ENCODE measurements at regions not wholly inside any gene's neighbourhood (a gene's known extent, or its start where the extent isn't known, plus 50 kb on each side); places are given as distances from the start of the nearest gene placed in this dataset.

DNA sequence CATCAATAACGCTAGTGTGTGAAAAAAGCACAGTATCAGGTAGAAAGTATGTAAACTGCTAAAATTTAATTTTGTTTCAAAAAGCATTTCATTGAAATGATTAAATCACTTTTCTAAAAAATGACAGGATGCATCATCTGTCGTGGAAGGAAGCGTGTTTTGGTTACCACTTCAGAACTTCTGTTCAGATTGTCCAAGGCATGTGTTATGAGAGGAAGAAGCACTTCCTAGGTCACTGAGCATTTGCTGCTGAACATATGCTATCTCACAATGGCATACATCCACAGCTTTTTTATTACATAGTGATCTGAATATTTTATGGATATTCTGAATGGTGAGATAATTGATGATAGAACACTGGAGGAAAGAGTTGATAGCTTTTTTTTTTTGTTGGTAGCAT lies 737.5 kb downstream of the SATB2 start:
- no peak for TF ChIP-seq JUND (IDR thresholded peaks at IDR 0.05; ENCODE audit: low read depth)
- no peak for DNase-seq (ENCODE audit: low read depth in 1 of 2, low spot score in 1 of 2)
- in situ Hi-C loops (cut with HindIII; ENCODE audit: low pct_unique_long_range_greater_than_20kb, low sequenced_read_pairs) = no loop called here

DNA sequence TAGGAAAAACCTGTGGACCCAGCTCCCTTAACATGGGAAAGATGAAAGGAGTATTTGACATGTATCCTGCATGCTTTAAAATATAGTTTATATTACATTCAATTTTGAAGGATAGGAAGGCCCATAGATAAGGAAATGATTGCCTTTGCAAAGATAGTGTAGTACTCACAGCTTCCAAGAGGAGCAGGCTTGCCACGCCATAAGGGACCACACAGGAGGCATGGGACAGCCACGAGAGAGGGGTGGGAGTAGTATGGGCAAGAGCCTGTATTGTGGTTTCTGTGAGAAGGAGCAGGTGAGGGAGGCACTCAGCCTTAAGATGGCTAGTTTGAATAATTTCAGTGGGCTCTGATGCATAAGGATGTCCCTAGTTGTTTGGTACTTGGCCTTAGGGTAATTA lies 740.3 kb downstream of the SATB2 start:
- TF ChIP-seq JUND (IDR thresholded peaks at IDR 0.05; ENCODE audit: low read depth) = no peak
- in situ Hi-C loops (cut with HindIII; ENCODE audit: low pct_unique_long_range_greater_than_20kb, low sequenced_read_pairs) = no loop called here
- DNase-seq (ENCODE audit: low read depth in 1 of 2, low spot score in 1 of 2) = no peak

DNA sequence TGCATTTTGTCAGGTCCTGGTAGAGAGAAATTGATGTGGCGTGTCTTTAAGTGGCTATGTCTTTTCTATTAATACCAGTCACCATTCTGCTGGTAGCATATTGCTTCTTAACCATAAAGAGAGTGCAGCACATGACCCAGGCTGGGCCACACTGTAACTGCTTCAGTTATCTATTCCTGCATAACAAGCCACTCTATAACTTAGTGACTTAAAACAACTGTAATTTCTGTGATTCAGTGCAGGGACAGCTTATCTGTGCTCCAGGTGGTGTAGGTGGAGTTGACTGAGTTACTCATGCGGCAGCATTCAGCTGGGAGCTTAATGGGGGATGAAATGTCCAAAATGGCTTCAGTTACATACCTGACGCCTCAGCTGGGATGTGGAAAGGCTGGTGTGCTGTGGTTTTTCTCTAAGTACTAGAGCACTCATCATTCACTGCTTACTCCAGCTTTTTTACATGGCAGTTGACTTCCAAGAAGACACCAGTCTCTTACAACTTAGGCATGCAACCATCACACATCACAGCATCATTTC lies 742.4 kb downstream of the SATB2 start:
- TF ChIP-seq JUND (IDR thresholded peaks at IDR 0.05; ENCODE audit: low read depth) = no peak
- in situ Hi-C loops (cut with HindIII; ENCODE audit: low pct_unique_long_range_greater_than_20kb, low sequenced_read_pairs) = no loop called here
- no peak for DNase-seq (ENCODE audit: low read depth in 1 of 2, low spot score in 1 of 2)

DNA sequence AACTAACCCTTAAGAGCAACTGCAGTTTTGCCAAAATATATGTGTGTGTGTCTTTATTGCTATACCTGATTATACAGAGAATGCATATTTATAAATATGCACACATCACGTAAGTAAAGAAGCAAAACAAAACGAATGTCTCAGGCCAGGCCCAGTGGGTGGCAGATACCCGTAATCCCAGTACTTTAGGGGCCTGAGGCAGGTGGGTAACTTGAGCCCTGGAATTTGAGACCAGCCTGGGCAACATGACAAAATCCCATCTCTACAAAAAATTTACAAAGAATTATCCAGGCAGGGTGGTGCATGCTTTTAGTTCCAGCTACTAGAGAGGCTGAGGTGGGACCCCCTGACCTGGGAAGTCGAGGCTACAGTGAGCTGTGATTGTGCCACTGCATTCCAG lies 745.3 kb downstream of the SATB2 start:
- in situ Hi-C loops (cut with HindIII; ENCODE audit: low pct_unique_long_range_greater_than_20kb, low sequenced_read_pairs) = no loop called here
- DNase-seq (ENCODE audit: low read depth in 1 of 2, low spot score in 1 of 2) = no peak
- TF ChIP-seq JUND (IDR thresholded peaks at IDR 0.05; ENCODE audit: low read depth) = no peak

DNA sequence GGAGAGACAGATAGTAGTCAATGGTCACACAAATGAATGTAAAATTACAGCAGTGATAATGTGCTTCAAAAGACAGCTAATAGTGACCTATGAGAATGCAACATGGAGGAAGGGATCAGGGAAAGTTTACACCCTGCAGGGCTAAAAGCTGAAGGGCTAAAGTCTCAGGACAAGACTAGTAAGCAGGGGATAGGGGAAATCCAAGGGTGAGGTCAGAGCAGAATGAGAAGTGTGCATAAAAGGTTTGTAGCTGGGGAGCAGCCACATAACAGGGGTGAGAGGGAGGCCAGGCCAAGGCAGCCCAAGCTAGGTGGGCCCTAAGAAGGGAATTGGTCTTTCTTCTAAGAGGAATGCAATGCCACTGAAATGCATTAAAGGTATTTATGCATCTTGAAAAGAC lies 746.3 kb downstream of the SATB2 start:
- no peak for DNase-seq (ENCODE audit: low read depth in 1 of 2, low spot score in 1 of 2)
- TF ChIP-seq JUND (IDR thresholded peaks at IDR 0.05; ENCODE audit: low read depth) = no peak
- in situ Hi-C loops (cut with HindIII; ENCODE audit: low pct_unique_long_range_greater_than_20kb, low sequenced_read_pairs) = no loop called here

DNA sequence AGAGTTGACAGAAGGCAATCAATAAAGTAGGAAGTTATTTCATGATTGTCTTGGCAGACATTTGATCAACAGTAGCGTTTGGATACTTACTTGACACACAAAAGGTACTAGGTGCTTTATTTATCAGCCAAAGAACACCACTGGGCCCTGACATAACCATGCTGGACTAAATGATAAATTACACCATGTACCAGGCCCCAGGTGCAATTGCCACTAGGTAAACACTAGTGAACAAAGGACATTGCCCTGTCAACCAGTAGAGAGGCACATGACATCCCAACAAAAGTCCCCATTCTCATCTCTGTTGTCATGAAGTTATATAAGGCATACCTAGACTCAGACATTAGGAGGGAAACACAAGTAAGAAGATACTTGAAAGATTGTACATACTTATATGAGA lies 747.2 kb downstream of the SATB2 start:
- in situ Hi-C loops (cut with HindIII; ENCODE audit: low pct_unique_long_range_greater_than_20kb, low sequenced_read_pairs) = no loop called here
- no peak for DNase-seq (ENCODE audit: low read depth in 1 of 2, low spot score in 1 of 2)
- TF ChIP-seq JUND (IDR thresholded peaks at IDR 0.05; ENCODE audit: low read depth) = no peak

DNA sequence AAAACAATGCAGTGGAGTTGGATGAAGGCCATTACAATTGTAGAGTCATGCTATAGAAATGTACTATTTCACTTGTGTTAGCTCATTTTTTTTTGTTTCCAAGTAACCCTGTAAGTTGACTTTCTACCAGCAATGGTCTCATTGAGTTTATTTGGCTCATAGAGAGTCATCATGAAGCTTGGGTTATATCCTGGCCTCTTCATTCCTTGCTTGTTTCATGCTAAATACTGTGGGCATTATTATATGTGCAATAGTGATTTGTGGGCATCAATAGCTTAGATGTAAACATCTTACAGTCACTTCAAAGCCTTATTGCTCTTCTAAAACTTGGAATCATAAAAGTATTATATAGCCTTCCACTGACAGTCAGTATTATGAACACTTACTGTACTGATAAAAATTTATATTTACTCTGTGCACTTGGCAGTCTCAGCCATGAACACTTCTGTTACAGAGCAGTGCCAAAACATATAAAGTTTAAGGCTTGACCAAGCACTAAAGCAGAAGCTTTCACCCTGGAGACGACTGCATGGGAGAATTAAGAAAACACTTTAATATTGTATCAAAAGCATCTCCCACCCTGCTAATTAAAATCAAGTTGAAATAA lies 751.2 kb downstream of the SATB2 start:
- no peak for DNase-seq (ENCODE audit: low read depth in 1 of 2, low spot score in 1 of 2)
- TF ChIP-seq JUND (IDR thresholded peaks at IDR 0.05; ENCODE audit: low read depth) = no peak
- in situ Hi-C loops (cut with HindIII; ENCODE audit: low pct_unique_long_range_greater_than_20kb, low sequenced_read_pairs) = no loop called here

DNA sequence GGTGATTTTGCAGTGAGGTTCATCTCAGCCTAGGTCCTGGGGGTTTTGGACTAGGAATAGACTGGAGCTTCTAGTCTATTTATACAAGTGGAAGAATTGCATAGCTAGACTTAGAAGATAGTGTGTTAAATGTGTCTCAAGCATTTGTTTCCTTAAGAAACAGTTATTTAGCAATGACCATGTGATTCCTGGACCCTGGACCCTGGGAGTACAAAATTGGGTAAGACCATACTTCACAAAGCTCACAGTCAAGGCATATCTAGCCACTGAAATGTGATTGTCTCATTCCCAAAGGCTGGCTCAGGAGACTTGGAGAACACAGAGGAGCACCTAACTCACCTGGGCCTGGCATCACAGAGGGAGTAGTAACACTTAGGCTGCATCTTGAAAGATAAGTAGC lies 754.5 kb downstream of the SATB2 start:
- in situ Hi-C loops (cut with HindIII; ENCODE audit: low pct_unique_long_range_greater_than_20kb, low sequenced_read_pairs) = no loop called here
- no peak for TF ChIP-seq JUND (IDR thresholded peaks at IDR 0.05; ENCODE audit: low read depth)
- DNase-seq (ENCODE audit: low read depth in 1 of 2, low spot score in 1 of 2) = no peak

DNA sequence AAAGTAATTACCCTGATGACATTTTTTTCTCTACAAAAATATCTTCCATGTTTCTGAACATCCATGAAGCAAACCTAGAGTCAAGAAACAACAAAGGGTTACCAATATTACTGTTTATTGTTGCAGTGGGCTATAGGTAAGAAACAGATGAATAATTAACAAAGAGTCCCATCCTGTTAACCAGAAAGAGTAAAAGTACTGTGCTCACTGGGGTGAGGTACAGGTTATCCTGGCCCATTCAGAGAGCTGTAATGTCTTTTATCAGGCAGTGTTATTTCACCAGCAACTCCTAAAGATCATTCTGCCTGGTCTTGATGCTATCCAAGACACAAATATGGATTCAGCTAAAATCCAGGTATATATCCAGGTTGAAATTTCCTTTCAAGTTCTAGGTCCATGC lies 754.9 kb downstream of the SATB2 start:
- TF ChIP-seq JUND (IDR thresholded peaks at IDR 0.05; ENCODE audit: low read depth) = no peak
- no peak for DNase-seq (ENCODE audit: low read depth in 1 of 2, low spot score in 1 of 2)
- in situ Hi-C loops (cut with HindIII; ENCODE audit: low pct_unique_long_range_greater_than_20kb, low sequenced_read_pairs) = no loop called here

DNA sequence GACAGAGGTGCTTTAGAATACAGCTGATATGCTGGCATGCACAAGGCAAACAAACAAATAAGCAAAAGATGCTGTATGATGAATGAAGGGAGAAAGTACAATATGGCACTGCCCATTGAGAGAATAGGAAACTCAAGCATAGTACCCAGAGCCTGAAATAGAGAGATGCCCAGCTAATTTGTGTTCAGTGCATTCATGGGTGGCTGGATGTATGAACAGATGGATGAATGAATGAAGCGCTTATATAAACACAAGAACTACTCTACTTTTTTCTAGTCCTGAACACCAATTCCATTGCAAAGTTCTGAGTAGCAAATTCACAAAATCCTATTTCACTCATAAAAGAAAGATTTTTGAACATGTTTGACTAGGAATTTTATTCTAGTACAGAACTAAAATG lies 756.3 kb downstream of the SATB2 start:
- DNase-seq (ENCODE audit: low read depth in 1 of 2, low spot score in 1 of 2) = no peak
- in situ Hi-C loops (cut with HindIII; ENCODE audit: low pct_unique_long_range_greater_than_20kb, low sequenced_read_pairs) = no loop called here
- TF ChIP-seq JUND (IDR thresholded peaks at IDR 0.05; ENCODE audit: low read depth) = no peak

DNA sequence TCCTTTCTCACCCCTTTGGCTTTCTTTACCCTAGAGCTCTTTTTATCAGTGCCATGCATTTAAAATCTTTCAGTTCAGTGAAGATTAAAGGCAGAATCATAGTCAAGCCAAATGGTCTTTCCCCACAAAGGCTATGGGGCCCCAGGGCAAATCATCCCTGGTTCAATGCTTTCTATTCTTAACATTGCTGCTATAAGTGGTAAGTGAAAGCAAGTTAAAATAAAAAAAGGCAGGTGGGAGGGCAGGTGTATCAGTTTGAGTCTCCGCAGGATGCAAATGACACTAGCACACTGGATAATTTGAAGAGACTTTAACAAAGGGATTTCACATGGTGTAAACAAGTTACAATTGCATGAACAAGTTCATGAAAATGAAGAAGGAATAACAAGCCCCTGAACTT lies 757.4 kb downstream of the SATB2 start:
- DNase-seq (ENCODE audit: low read depth in 1 of 2, low spot score in 1 of 2) = no peak
- no peak for TF ChIP-seq JUND (IDR thresholded peaks at IDR 0.05; ENCODE audit: low read depth)
- in situ Hi-C loops (cut with HindIII; ENCODE audit: low pct_unique_long_range_greater_than_20kb, low sequenced_read_pairs) = no loop called here

DNA sequence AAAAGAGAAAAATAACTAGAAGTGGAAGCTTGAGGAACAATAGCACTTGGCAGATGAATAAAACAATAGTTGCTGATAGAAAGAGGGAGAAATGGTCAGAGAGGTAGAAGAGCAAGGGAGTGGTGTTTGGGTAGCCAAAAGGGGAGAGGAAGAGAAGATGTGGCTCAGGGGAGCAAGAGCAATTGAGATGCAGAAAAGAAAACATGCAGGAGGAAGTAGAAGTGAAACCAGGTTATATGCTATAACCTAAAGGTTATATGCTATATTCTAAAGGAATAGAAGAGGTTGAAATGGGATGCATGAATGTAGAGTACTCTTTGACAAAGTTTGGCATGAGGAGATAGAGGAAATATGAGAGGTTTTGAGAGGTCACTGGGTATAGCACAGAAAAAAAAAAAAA lies 759.5 kb downstream of the SATB2 start:
- no peak for DNase-seq (ENCODE audit: low read depth in 1 of 2, low spot score in 1 of 2)
- in situ Hi-C loops (cut with HindIII; ENCODE audit: low pct_unique_long_range_greater_than_20kb, low sequenced_read_pairs) = no loop called here
- no peak for TF ChIP-seq JUND (IDR thresholded peaks at IDR 0.05; ENCODE audit: low read depth)

DNA sequence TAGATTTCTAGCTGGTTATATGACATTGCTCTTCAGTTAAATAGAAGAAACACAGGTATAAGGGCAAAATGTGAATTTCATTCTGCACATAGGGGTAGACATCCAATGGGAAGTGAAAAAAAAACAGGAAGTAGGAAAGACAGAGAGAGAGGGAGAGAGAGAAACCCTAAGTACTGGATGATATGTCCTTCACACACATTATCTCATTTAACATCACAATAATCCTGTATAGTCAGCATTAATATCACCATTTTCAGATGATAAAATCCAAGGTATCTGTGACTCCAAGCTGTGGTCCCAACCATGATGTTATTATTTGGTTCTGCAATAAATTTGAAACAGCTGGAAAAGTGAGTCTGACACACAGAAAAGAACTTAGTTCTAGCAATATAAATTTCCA lies 759.9 kb downstream of the SATB2 start:
- no peak for DNase-seq (ENCODE audit: low read depth in 1 of 2, low spot score in 1 of 2)
- TF ChIP-seq JUND (IDR thresholded peaks at IDR 0.05; ENCODE audit: low read depth) = no peak
- in situ Hi-C loops (cut with HindIII; ENCODE audit: low pct_unique_long_range_greater_than_20kb, low sequenced_read_pairs) = no loop called here

DNA sequence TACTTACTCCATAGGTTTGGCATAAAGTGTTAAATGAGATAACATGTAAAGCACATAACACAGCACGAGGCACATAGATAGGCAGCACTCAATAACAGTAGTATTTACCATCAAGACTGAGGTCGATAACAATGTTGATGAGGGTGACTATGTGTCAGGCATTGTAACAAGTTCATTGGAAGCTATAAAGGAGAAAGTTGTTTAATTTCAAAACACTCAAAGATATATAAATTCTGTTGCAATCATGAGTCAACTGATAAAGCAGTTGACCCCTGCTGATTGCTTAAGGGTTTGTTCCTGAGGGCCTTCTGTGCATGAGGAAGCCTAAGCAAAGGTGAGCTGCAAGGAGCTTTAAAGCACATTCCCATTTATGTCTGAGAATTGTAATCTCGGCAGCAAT lies 760.5 kb downstream of the SATB2 start:
- in situ Hi-C loops (cut with HindIII; ENCODE audit: low pct_unique_long_range_greater_than_20kb, low sequenced_read_pairs) = no loop called here
- no peak for DNase-seq (ENCODE audit: low read depth in 1 of 2, low spot score in 1 of 2)
- TF ChIP-seq JUND (IDR thresholded peaks at IDR 0.05; ENCODE audit: low read depth) = no peak

Data from T47D (cell line).